ENCODE measurements at regions not wholly inside any gene's neighbourhood (a gene's known extent, or its start where the extent isn't known, plus 50 kb on each side); places are given as distances from the start of the nearest gene placed in this dataset.
A peak's percentile ranks its signal among the peaks of the same experiment; 100 is the strongest.

GRCh38 chr2:199201539-199201938 lies 256.2 kb downstream of the SATB2 start:
- H4K20me1 ChIP-seq (replicated peaks; ENCODE audit: control insufficient read depth, insufficient read depth, low read length), result no peaks in the 10 kb centered on the region
- ATAC-seq (no peak), DNase-seq (ENCODE audit: extremely low read depth in 1 of 4, low spot score in 3 of 4) (no peak), FAIRE-seq (no peak)
- H3K27ac ChIP-seq (ENCODE audit: extremely low read depth, low read depth, low read length), result no peak overlapping the region
- peaks cover 0 to 4% of the 10 kb centered on the region in 2 experiments; a peak in 1 of 5 replicates for H3K27me3 ChIP-seq (ENCODE audit: control insufficient read depth in 2 of 2, insufficient read depth in 2 of 2, low read length in 2 of 2)
- in situ Hi-C loops (cut with MboI), result no loop called here
- H3K9me3 ChIP-seq (replicated peaks; ENCODE audit: control insufficient read depth, insufficient read depth, low read depth, low read length), result no peaks in the 10 kb centered on the region
- ChIA-PET POLR2A (interaction anchor here (0.9 kb wide), 1 partner anchor 11 kb away, joined by 3 read pairs; no protein-coding TSS in a partner anchor), CTCF (ENCODE audit: low intra/inter-chr PET ratio) (no interaction called here)
- H3K4me1 ChIP-seq (replicated peaks in 1 of 2; ENCODE audit: control insufficient read depth in 2 of 2, insufficient read depth in 2 of 2, low read length in 2 of 2), result no peaks in the 10 kb centered on the region
- H3K9ac ChIP-seq (ENCODE audit: insufficient read depth in 1 of 2, low read depth in 2 of 2, low read length in 2 of 2), result no peak overlapping the region
- H3K9me1 ChIP-seq (ENCODE audit: control insufficient read depth, insufficient read depth, low read length), result no peaks in the 10 kb centered on the region
- no peaks in the 10 kb centered on the region for H3K79me2 ChIP-seq (ENCODE audit: control insufficient read depth, insufficient read depth, low read length)
- intact Hi-C loops (cut with micrococcal nuclease), result no loop called here
- no peak overlapping the region for H2AFZ ChIP-seq (ENCODE audit: low read depth, low read length)
- WGBS (ENCODE audit: insufficient coverage, low coverage, missing lambda C conversion rate), result 0% methylated on average over 1 of the region's 1 CpG
- no peak overlapping the region for H3K4me2 ChIP-seq (ENCODE audit: insufficient read depth, low read length)
- H3K36me3 ChIP-seq (ENCODE audit: control insufficient read depth, insufficient read depth, low read length), result no peaks in the 10 kb centered on the region
- TF ChIP-seq ZNF316 (IDR thresholded peaks at IDR 0.05), result peak; percentile 31; the same call in 1 of the 2 replicates
- no peak for TF ChIP-seq TEAD4 (IDR thresholded peaks at IDR 0.05; ENCODE audit: low read length)
- no peak for TF ChIP-seq TEAD4 (CRISPR knock-in tag; IDR thresholded peaks at IDR 0.05; ENCODE audit: borderline replicate concordance)
- no peak for TF ChIP-seq BCOR (IDR thresholded peaks at IDR 0.05)
- no peak overlapping the region for H3K4me3 ChIP-seq
- BruUV-seq (replicated peaks), result no TSS peak

GRCh38 chr2:199199797-199200196 lies 257.9 kb downstream of the SATB2 start:
- Histone ChIP-seq H3K27ac (ENCODE audit: extremely low read depth, low read depth, low read length) (no peak overlapping the region), H3K27me3 (ENCODE audit: control insufficient read depth in 2 of 2, insufficient read depth in 2 of 2, low read length in 2 of 2) (peaks cover 0 to 4% of the 10 kb centered on the region in 2 experiments; a peak in 1 of 5 replicates), H3K4me3 (no peak overlapping the region), H2AFZ (ENCODE audit: low read depth, low read length) (no peak overlapping the region), H3K9me3 (replicated peaks; ENCODE audit: control insufficient read depth, insufficient read depth, low read depth, low read length) (no peaks in the 10 kb centered on the region), H4K20me1 (replicated peaks; ENCODE audit: control insufficient read depth, insufficient read depth, low read length) (no peaks in the 10 kb centered on the region), H3K9me1 (ENCODE audit: control insufficient read depth, insufficient read depth, low read length) (no peaks in the 10 kb centered on the region), H3K4me1 (replicated peaks in 1 of 2; ENCODE audit: control insufficient read depth in 2 of 2, insufficient read depth in 2 of 2, low read length in 2 of 2) (no peaks in the 10 kb centered on the region), H3K79me2 (ENCODE audit: control insufficient read depth, insufficient read depth, low read length) (no peaks in the 10 kb centered on the region), H3K9ac (ENCODE audit: insufficient read depth in 1 of 2, low read depth in 2 of 2, low read length in 2 of 2) (no peak overlapping the region), H3K36me3 (ENCODE audit: control insufficient read depth, insufficient read depth, low read length) (no peaks in the 10 kb centered on the region), H3K4me2 (ENCODE audit: insufficient read depth, low read length) (no peak overlapping the region)
- DNase-seq (ENCODE audit: extremely low read depth in 1 of 4, low spot score in 3 of 4) (no peak), FAIRE-seq (no peak), ATAC-seq (no peak)
- ChIA-PET POLR2A (no interaction called here), CTCF (ENCODE audit: low intra/inter-chr PET ratio) (no interaction called here)
- in situ Hi-C loops (cut with MboI) (no loop called here), intact Hi-C loops (cut with micrococcal nuclease) (no loop called here)
- BruUV-seq (replicated peaks), result no TSS peak
- 0% methylated on average over 1 of the region's 1 CpG for WGBS (ENCODE audit: insufficient coverage, low coverage, missing lambda C conversion rate)
- TF ChIP-seq ZNF41 (CRISPR knock-in tag; conservative IDR thresholded peaks at IDR 0.05) (no peak), NFYB (IDR thresholded peaks at IDR 0.05; ENCODE audit: extremely low read depth, insufficient read length) (no peak), ZNF12 (CRISPR knock-in tag; IDR thresholded peaks at IDR 0.05) (no peak)
